NCI-H187 (cell line): ENCODE measurements at regions not wholly inside any gene's neighbourhood (a gene's known extent, or its start where the extent isn't known, plus 50 kb on each side); places are given as distances from the start of the nearest gene placed in this dataset.

Source experiments
- DNase-seq, 2 experiments: peaks; one replicate each; lab custom pipeline; 2025; lab: John Stamatoyannopoulos, UW

DNA sequence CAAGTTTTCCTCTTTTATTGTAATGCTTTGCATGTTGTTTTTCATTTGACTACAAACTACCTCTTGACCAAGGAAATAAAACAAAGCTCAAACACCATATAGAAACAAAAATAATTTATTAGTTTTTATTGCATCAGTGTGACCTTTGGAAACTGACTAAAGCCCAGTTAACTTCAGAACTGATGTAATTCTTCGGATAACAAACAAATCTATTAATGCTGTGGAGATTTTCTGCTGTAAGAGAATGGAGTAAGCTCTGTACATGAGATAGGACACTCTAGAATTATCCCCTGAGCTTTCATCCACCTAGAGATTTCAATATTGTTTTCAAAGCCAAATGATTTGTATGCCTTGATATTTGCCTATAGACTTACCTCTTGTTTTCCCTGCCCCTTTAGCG, 154.0 kb upstream of the KCNK2 start:
- DNase-seq = no peak

DNA sequence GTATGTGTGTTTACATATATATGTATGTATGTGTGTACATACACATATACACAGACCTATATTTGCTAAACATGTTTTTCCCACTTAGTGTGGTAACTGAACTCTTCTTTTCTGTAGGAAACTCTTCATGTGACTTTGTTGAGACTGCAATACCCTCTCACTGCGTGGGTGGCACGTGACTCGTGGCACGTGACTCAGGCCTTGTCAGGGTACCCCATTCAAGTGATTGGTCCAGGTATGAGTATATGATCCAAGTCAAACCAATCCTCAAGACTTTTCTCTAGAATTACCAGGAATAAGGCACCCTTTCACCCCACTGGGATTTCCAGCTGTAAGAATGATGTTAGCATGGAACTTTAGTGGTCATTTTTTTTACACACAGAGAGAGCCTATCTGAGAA, 149.2 kb upstream of the KCNK2 start:
- no peak for DNase-seq

- no peak for DNase-seq
Observed at GRCh38 chr1:214934045-214934444, 148.5 kb upstream of the KCNK2 start.

DNA sequence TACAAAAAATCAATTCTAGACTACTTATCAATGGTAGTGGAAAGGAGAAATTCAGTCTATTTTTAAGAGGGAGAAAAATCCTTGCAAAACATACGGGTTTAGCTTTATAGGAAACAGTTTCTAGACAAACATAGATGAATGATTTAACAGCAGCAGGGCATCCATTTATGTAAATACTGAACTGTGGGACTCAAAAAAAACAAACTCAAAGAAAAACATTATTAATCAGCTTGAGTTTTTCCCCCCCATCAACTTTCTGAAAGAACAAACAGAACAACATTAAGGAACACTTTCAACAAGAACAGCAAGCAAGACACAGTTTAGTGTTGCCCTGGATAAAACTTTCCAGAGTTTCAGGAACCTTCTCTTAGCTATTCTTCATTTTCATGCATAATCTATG, 147.3 kb upstream of the KCNK2 start:
- DNase-seq = no peak

- DNase-seq = no peak
Observed at GRCh38 chr1:214939180-214939579, 143.4 kb upstream of the KCNK2 start.

DNA sequence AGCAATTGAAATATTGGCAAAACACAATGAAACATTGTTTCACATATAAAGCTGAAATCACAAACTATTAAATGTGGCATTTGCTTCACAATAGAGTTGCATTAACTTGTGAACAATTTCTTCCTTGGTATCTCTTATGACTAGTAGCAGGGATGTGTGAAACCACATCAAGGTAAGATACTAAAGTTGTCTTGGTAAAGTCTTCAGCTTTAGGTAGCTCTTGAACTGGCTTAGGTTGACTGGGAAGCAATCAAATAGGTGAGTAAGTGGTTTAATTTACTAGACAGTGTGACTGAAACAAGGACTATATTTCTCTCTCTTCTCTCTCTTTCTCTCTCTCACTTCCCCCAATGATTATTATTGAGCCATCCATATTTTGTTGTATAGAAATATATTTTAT, 141.5 kb upstream of the KCNK2 start:
- no peak for DNase-seq

- DNase-seq = no peak
Observed at GRCh38 chr1:214943054-214943453, 139.5 kb upstream of the KCNK2 start.

GRCh38 chr1:214946615-214947014, 135.9 kb upstream of the KCNK2 start:
- no peak for DNase-seq

GRCh38 chr1:214952648-214953047, 129.9 kb upstream of the KCNK2 start:
- no peak for DNase-seq

DNA sequence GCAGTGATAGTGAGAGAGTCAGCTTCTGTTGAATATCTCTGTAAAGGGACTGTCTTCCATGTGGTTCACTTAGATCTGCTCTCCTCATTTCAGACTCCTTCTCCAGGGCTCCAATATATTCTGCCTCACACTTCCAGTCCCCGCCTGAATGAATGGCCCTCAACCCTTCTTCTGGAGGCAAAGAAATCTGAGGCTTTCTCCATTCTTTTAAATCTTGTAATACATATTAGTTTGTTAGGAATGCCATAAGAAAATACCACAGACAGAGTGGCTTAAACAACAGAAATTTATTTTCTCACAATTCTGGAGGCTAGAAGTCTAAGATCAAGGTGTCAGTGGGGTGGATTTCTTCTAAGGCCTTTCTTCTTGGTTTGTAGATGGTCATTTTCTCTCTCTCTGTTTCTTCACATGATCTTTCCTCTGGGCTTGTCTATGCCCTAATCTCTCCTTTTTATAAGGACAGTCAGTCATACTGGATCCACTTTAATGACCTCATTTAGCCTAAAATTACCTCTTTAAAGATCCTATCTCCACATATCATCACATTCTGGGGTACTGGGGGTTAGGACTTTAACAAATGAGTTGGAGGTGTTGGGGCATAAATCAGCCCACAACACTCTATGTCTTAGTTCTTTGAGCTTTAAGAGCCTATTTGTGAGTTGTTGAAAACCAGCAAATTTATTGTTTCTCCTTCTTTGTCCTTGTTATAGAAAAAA, 128.5 kb upstream of the KCNK2 start:
- no peak for DNase-seq

- DNase-seq = no peak
Observed at GRCh38 chr1:214954617-214954949, 128.0 kb upstream of the KCNK2 start.

DNA sequence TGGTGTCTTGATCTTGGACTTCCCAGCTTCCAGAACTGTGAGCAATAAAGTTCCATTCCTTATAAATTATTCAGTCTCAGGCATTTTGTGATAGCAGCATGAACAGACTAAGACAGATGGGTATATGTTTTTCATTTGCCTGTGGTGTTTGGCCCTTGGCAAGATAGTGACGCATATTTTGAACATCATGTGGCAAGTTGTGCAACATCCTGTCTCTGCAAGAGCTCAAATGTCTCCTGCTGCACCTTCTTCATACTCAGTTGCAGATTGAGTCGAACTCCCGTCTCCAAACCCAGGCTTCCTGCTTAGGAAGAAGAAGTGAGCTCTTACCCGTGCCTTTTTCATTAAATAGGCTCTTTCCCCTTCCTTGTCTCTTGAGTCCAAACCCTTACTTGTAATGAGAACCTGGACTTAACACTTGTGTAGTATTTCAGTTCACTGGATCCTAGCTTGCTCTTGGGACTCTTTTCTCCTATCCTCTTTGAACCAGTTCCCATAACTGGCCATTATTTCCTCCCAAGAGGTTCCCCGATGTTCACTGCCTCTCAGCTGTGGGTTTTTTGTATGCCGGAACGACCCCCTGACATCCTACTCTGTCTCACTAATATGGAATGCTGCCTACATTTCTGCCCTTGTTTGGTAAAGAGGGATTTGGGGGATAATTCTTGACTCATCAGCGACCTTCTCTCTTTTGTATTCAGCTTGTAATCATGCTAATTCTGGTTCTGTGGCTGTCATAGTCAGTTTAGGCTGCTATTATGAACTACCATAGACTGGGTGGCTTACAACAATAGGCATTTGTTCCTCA, 125.0 kb upstream of the KCNK2 start:
- no peak for DNase-seq

DNA sequence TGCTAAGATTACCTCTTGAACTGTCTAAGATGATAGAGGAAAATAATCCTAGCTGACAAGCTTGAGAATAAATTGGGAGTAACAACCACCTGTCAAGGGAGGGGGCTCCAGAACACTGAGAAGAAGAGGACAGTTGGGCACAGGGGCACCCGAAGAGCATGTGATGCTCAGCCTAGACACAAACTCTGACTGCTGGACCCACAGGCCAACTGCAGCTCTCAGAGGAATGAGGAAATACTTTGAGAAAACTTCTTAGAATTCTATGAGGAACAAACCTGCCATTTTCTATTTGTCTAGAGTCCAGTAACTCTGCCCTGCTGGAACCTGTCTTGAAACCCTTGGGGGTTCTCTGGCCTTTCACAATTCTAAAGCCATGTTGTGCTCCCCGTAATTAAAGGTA, 124.1 kb upstream of the KCNK2 start:
- DNase-seq = no peak

GRCh38 chr1:214966346-214966745, 116.2 kb upstream of the KCNK2 start:
- no peak for DNase-seq

DNA sequence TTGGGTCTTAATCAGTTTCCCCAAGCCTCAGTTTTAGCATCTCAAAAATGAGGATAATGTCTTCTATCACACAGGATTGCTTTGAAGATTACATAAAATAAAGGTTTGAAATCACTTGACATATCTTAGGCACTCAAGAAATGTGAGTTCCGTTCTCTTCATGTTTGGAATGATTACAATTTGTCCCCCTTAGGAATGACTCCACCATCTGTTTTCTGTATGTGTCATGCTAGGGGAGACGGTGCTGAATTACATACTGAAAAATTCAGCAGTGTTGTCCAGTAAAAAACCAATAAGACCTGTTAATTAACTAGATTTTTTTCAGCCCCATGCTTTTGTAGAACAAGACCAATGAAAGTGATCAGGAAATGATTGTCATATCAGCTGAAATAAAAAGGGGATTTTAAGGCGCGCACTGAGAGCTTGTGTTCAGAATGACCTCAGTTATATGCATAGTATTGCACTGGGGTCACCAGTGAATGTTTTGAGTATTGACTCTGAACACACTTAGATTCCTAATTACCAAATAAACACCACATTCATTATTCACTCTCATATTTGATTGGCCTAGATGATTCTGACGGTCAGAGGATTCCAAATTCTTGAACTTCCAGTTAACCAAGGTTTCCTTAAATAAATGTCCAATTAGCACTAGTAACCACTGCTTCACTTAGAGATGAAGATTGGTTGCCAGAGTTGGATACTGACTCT, 114.5 kb upstream of the KCNK2 start:
- DNase-seq = no peak

DNA sequence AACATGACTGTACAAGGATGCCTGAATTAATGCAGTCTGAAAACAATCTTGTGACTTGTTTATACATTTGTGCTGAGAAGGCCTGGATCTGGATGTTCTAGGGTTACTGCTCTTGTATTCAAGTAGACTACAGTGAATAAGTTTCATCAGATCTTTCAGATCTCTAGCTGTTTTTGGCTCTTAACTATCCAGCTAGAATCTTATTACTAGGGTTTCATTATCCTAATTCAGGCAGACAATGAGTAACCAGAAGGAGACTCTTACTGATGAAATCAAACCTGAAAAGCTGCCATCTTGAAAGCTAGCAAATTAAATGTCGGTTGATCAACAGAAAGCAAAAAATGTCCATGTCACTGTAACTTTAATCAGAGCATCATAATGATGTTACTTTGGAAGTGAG, 112.5 kb upstream of the KCNK2 start:
- no peak for DNase-seq

DNA sequence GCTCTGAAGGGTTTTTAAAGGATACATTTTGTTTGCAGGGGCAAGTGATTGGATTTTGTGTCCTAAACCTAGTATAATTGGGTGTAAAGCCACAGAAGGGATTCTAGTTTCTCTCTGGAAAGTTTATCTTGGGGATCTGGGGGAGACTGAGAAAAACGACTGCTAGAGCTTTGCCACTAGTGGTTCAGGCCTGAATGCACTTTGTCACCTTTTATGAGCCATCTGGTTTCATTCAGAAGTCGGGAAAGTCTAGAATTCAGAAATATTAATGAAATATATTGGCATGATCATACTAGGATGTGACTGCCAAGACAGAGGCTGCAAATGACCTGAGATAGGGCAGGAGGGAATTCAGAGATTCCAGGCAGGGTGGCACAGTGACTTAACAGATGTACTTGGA, 111.5 kb upstream of the KCNK2 start:
- no peak for DNase-seq

- no peak for DNase-seq
Observed at GRCh38 chr1:214974002-214974401, 108.5 kb upstream of the KCNK2 start.

GRCh38 chr1:214976665-214977064, 105.9 kb upstream of the KCNK2 start:
- DNase-seq = no peak

GRCh38 chr1:214977110-214977509, 105.4 kb upstream of the KCNK2 start:
- no peak for DNase-seq

- DNase-seq = no peak
Observed at GRCh38 chr1:214977700-214978374, 104.7 kb upstream of the KCNK2 start.

DNA sequence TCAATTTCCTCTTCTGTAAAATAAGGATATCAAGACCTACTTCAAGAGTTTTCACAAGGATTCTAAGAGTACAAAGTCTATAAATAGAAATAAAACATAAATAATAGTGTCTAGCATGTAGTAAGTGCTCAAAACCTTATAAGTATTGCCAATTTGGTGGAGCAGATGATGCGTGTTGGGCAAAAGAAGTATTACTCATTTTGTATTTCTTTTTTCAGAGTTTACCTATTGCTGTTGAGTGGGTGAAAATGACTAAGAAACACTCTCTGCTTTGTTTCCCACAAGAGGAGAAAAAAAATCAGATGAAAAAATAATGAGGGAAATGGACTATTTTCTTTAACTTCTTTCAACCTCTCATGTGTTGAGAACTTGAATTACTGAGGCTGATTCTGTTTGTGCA, 103.3 kb upstream of the KCNK2 start:
- no peak for DNase-seq

GRCh38 chr1:214980921-214981320, 101.6 kb upstream of the KCNK2 start:
- DNase-seq = no peak
